HG03097 (cell line): ENCODE measurements at regions not wholly inside any gene's neighbourhood (a gene's known extent, or its start where the extent isn't known, plus 50 kb on each side); places are given as distances from the start of the nearest gene placed in this dataset.
A peak's percentile ranks its signal among the peaks of the same experiment; 100 is the strongest.

Source experiments
- ATAC-seq: cut with Tn5 transposase; IDR thresholded peaks from one replicate; pipeline ENCODE4 v1.9.1; 2021; ENCODE audit not compliant: unreplicated experiment, low FRiP score

DNA sequence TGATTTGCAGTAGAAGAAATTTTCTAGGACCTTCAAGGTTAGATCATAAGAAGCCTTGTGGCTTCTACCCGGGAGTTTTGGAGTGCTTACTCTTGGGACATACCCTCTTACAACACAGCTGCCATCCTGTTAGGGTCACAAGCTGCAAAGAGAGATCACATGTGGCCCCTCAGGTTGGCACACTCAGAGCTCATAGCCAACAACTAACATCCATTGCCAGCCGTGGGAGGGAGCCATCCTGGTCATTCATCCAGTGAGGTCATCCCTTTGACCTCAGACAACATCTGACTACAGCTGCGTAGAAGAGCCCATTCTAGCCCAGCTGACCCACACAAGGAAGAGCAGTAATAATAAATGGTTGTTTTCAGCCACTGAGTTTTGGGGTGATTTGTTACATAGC lies 76.9 kb upstream of the NABP1 start:
- ATAC-seq, result no peak

DNA sequence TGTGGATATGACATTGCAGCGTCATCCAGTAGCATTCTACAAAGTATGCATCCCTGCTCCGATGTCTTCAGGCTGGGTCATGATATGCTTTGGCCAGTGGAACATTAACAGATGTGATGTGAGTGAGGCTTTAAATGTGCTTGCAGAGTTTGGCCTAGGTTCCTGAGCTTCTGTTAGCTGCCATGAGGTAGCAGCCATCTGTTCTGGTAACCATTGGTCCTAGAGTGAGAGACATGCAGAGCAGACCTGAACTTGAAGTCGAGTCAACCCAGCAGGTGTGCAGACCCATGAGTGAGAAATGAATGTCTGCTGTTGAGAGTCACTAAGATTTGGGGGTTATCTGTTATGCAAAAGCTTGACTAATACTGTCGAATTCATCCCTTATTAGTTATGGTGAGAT lies 73.8 kb upstream of the NABP1 start:
- ATAC-seq, result no peak

DNA sequence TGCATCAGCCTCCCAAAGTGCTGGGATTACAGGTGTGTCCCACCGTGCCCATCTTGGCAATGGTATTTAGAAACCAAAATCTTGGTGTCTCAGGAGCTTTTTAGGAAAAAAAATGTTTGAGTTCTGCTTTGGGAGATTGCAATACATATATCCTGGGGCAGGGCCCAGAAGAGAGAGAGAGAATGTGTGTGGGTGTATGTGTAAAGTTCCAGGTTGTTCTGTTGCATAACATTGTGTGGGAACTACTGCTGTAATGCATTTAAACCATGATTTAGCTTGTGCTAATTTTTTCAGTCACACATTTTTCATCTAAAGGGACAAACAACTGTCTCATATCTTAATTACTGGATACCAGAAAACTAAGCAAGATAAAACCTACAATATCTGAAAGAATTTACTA lies 70.8 kb upstream of the NABP1 start:
- no peak for ATAC-seq

DNA sequence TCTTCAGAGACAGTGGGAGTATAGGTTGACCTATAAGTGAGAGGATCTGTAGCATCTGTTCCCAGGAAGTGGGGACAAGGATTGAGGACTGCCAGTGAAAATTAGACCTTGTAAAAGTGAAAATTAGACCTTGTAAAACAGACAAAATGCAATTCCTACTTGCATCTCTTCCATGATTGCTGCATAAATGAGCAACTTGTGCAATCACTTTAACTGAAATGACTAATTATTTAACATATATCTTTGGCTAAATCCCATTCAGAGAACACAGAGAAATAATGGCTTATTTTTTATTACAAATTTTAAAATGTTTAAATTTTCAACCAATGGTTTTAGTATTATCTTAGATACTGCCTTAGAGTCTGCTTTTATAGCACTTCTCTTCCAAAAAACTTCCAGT lies 67.2 kb upstream of the NABP1 start:
- ATAC-seq, result no peak

DNA sequence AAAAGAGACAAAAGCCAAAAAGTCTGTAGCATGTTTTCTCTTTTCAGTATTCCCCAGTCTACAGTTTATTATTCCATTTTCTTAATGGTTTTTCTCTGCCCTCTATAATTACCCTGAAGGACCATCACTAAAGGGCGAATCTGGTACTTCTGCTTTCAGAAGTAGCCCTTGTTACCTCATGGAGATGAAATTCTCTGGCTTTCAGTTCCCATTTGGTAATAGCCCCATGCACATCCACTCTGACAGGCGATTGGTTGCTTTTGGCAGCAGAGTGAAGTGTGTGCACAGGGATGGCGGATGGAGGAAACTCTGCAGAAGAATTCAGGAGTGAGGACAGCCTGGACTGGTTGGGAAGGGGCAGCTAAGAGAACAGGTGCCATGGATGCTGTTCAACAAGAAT lies 66.3 kb upstream of the NABP1 start:
- ATAC-seq, result peak; percentile 98

DNA sequence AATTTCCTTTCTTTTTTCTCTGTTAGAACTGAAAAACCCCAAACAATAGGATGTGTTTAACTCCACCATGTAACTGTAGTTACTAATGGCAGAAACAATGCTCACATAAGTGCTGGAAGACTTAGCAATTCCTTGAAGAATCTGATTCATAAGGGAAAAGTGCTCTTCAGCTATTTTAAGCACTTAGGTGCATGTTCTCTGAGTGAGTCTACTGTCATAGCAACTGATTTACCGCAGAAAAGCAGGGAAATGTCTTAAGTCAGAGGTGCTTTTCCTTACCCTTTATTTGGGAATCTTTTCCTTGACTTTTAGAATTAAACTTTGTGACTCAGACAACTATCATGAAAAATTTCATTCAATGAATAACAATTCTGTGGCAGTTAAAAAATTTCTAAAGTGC lies 65.4 kb upstream of the NABP1 start:
- ATAC-seq, result no peak

DNA sequence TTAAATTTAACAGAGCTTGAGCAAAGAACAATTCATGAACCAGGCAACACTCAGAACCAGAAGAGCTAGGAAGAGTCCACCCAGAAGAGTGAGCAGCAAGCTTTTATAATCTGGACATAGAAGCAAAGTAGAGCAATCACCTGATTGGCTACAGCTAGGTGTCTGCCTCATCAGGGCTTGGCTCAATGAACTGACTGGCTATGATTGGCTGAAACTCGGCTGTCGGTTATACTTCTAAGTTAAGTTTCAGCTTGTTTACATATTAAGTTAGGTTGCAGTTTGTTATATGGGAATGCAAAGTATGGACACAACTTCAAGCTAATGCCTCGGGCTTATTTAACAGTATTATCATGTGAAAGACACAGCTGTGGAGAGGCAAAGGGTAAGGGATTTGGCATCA lies 63.2 kb upstream of the NABP1 start:
- no peak for ATAC-seq

DNA sequence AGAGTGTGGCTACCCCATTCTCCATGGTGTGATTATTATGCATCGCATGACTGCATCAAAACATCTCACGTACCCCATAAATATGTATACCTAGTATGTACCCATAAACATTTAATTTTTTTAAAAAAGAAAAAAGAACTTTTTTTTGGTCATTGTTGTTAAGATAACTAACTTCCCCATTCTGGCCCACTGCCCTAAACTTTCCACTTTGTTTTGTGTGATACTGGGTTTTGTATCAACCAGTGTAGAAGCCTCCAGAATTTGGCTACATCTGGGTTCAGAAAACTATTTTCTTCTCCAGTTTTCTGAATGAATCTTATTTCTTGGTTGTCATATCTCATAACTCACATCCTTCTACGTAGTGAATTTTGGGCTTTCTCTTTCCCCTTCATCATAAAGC lies 62.3 kb upstream of the NABP1 start:
- ATAC-seq, result no peak

DNA sequence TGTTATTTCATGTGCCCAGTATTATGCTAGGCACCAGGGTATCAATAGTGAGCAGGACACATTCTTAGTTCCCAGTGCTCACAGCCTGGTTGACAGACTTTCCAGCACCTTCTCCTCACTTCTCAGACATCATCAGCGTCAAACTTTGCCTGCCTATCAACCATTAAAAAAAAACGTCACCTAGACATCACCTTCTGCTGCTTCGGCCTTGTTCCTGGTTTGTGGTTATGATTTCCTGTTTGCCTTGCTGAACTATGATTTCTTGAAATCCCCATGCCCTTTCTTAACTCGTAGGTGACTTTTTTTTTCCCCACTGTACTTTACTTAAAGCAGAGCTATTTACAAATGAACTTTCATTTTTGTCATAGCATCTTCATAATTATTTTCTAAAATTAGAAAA lies 60.4 kb upstream of the NABP1 start:
- peak; percentile 92 for ATAC-seq

DNA sequence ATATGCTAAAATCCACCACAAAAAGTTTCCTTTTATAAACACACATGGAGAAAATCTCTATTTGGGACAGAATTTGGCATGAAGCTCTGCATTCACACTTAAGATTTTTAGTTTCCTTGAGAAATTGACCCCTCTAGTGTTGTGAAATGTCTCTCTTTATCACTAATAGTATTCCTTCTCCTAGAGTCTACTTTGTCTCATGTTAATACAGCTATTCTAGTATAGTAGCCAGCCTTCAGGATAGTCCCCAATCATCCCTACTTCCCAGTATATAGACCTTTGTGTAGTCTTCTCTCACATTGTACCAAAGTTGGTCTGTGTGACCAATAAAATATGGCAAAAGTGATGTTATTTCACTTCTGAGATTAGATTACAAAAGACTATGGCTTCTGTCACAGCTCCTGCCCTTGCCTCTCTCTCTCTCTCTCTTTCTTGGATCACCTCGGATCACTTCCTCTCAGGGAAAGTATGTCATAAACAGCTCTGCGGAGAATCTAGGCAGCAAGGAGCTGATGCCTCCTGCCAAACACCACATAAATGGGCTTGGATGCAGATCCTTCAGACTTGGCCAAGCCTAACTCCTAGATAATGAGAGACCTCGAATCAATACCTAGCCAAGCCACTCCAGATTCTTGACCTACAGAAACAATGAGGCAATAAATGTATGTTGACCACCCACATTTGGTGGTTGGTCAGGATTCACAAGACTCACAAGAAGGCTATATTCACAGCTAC lies 59.7 kb upstream of the NABP1 start:
- peak; percentile 5 for ATAC-seq

DNA sequence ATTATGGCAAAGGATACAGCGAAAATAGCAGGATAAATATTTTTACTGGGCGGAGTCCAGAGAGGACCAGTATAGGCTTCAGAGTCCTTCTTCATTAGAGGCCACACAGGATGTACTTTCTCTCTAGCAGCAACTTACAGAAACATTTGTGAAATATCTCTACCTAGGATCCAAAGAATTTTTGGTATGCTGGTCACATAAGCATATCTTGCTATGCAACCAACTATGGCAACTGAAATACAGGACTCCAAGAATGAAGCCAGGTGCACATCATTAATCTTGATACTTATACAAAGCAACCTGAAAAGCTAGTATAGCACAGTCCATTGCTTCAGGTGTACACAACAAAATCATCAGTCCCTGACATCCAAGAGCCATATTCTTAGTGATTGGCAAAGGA lies 59.1 kb upstream of the NABP1 start:
- ATAC-seq, result no peak

DNA sequence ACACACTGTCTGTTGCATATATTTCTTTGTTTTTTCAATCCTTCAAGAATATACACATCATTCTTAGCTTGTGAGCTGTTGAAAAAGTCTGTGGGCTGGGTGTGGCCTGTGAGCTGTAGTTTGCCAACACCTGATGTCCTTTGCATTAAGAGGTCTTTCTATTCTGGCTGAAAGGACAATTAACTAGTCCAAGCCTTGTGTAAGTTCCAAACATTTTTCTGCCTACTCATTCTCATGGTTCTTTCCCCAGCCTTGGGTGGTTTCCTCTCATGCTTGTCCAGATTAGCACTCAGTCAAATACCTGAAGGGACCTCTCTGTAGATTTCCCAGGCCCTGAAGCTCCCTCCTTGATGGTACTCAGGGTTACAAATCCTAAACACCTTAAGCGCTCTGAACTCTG lies 57.8 kb upstream of the NABP1 start:
- ATAC-seq, result no peak

DNA sequence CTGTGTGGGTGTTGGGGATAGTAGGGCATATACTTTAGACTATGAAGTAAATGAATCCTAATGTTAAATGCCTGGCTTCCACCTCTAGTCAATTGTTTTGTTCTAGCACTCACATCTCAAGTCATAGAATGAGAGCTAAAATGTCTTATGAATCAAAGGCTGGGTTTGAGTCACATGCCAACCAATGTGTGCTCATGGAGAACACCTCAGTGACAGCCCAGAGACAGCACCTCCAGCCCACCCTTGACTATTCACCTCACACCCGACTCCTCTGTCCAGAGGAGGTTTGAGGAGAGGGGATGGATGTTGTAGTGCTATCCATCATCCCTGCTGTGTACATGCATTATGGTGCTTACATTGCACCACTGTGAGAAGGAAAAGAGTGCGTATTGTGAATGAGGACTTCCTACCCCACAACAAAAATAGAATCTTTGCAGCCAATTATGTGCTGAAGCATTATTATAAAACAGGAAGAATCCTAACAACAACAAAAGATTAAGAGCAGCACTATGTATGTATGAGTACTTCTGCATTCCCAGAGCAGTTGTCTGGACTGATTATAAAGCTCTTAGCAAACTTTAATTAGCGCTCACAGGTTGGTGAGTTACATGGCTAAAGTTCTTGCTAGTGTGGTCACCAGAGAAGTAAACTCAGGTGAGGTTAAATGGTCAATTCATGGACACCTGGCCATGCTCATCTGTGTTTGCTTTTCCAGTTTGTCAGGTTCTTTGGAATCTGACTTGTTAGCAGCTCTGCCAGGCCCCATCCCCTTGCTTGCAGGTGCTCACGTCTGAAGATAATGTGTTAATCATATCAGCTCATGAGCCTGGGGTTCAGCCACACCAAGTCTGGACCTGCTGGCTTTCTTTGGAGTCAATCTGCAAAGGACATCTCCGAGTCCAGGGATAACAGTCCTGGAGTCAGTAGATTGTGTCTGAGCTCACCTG lies 55.3 kb upstream of the NABP1 start:
- no peak for ATAC-seq

DNA sequence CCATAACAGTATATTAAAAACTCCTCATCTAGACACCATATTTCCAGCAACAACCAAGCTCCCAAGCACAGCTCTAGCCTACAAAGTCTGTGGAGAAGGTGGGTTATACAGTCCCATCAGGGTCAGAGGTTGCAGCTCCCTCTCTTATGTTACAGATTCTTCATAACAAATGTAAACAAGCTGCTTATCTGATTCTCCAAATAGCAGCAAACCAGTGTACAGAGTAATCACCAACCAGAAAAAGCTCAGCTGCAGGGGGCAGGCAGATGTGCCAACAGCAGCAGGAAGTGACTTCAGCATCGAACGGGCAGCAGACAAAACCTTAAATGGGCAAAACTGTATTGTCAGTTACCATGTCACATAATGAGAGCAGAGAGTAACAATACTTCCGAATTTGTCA lies 52.9 kb upstream of the NABP1 start:
- ATAC-seq, result no peak

DNA sequence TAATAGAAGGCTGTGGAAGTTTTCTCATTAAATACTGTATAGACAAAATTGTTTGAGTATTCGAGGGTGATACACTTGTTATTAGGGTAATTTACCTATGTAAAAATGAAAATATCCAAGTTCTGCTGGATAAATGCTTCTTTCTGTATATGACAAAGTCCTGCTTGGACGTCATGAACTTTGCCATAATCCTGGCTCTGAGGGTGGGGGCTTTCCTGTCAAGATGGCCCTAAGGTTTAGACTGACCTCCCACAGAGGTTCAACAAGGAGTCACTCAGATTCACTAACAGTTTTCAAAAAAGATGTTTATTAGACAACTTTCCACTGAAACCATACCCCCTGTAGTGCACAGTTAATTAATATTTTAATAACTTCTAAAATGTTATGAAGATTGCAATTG lies 52.5 kb upstream of the NABP1 start:
- no peak for ATAC-seq

DNA sequence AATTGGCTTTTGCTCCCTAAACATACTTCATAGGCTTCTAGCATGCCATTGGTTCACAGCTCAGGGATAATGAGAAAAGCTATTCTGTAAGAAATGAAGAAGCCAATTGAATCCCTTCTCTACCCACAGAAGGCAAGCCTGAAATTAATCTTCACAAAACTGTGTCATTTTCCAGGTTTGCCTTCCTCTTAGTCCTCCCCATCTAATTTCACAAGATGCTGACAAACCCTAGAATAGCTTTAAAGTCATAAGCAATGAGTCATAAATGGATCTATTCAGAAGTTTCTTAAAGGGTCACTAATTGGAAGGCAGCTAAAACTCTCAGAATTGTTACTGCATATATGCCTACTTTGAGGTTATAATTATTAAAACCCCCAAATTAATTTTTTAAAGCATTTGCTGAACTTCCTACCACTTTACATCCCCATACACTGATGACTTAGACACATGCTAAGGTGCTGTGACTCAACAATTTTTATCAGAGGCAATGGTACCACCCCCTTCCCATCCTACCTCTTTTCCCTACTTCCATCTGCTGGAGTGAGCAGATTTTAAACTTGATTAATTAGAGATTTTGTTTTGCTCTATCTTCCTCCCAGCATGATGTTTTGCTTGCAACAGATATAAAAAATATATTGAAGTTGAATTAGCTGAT lies 51.3 kb upstream of the NABP1 start:
- no peak for ATAC-seq

DNA sequence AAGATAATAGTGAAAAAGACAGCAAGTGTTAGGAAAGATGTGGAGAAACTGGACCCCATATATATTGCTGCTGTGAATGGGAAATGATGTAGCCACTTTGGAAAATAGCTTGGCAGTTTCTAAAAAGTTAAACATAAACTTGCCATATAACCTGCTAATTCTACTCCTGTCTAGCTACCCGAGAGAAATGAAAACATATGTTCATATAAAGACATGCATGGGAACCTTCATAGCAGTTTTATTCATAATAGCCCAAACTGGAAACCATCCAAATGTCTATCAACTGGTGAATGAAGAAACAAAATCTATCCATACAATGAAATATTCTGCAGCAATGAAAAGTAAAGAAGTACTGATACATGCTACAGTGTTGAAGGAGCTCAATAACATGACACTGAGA lies 50.4 kb upstream of the NABP1 start:
- no peak for ATAC-seq
